ENCODE measurements at regions not wholly inside any gene's neighbourhood (a gene's known extent, or its start where the extent isn't known, plus 50 kb on each side); places are given as distances from the start of the nearest gene placed in this dataset.

DNA sequence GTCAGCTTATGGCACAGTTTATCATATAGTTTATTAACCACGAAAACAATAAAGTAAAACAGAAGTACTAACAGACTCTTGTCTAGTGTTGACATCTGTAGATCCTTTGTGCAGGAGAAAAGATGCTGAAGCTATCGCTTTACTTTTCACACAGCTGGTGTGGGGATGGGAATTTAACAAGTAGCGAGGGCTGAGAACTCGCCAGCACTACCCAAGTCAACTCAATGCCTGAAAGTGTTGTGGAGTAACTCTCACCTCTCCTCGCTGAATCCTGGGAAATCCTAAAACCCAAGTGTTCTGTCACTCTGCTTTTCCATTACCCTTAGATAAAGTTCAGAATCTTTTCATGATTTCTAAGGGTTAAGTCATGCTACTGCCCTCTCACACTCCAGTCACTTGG is 264.2 kb downstream of the BMP4 start:
- Histone ChIP-seq H3K18ac (ENCODE audit: low read length) (no peak overlapping the region), H4K12ac (ENCODE audit: low read depth, low read length) (no peak overlapping the region), H3K4me3 (ENCODE audit: low read depth, low read length) (no peak overlapping the region), H3K79me2 (ENCODE audit: control insufficient read depth, insufficient read depth, low read length, poor library complexity) (no peaks in the 10 kb centered on the region), H3K9ac (ENCODE audit: low read length) (no peak overlapping the region), H3K4ac (ENCODE audit: low read depth, low read length) (no peak overlapping the region), H4K91ac (ENCODE audit: low read depth, low read length) (no peak overlapping the region), H3K4me2 (ENCODE audit: low read length) (no peak overlapping the region), H2AK5ac (ENCODE audit: low read length) (no peak overlapping the region), H2AFZ (ENCODE audit: insufficient read depth, low read length, poor library complexity) (no peak overlapping the region), H3K14ac (ENCODE audit: low read length) (no peak overlapping the region), H4K8ac (ENCODE audit: low read depth, low read length) (no peak overlapping the region), H2BK5ac (ENCODE audit: low read depth, low read length, poor library complexity) (no peak overlapping the region), H3K27ac (ENCODE audit: low read depth, low read length) (no peak overlapping the region), H3K4me1 (ENCODE audit: control insufficient read depth in 1 of 2, insufficient read depth in 2 of 2, low read length in 2 of 2) (no peaks in the 10 kb centered on the region), H2BK120ac (ENCODE audit: insufficient read depth, low read length, poor library complexity) (no peak overlapping the region), H3K23ac (ENCODE audit: low read length) (no peak overlapping the region), H3K36me3 (ENCODE audit: control insufficient read depth in 1 of 2, insufficient read depth in 2 of 2, low read length in 2 of 2) (no peaks in the 10 kb centered on the region), H2BK12ac (ENCODE audit: low read length) (no peak overlapping the region), H3K27me3 (ENCODE audit: insufficient read depth, low read length) (no peaks in the 10 kb centered on the region), H3K9me3 (ENCODE audit: insufficient read depth, low read depth, low read length) (no peaks in the 10 kb centered on the region), H3K79me1 (ENCODE audit: low read length) (no peaks in the 10 kb centered on the region)
- DNase-seq = no peak
- no CpG with 5 or more reads among the region's 5 CpGs for WGBS (ENCODE audit: extremely low coverage, insufficient coverage, insufficient read length)

DNA sequence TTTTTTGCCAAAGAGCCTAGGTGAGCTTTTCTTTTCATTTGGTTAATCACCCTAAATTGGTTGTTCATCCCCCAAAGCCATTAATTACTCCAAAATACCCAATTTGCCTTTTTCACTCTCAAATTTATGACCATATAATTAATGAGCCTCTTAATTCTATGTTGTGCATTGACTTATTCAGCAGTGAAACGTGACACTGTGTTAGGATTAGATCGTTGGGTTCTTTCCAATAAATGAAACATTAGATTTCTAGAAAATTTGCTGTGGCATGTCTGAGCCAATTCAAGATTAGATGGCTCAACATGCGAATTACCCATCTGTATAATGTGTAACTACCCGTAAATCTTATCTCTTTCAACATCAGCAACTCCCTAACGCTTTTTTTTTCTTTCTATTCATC is 273.4 kb downstream of the BMP4 start:
- Histone ChIP-seq H3K18ac (ENCODE audit: low read length) (no peak overlapping the region), H2BK120ac (ENCODE audit: insufficient read depth, low read length, poor library complexity) (no peak overlapping the region), H2AK5ac (ENCODE audit: low read length) (no peak overlapping the region), H3K14ac (ENCODE audit: low read length) (no peak overlapping the region), H4K12ac (ENCODE audit: low read depth, low read length) (no peak overlapping the region), H2BK12ac (ENCODE audit: low read length) (no peak overlapping the region), H2AFZ (ENCODE audit: insufficient read depth, low read length, poor library complexity) (no peak overlapping the region), H3K36me3 (ENCODE audit: control insufficient read depth in 1 of 2, insufficient read depth in 2 of 2, low read length in 2 of 2) (no peaks in the 10 kb centered on the region), H3K9ac (ENCODE audit: low read length) (no peak overlapping the region), H3K27ac (ENCODE audit: low read depth, low read length) (no peak overlapping the region), H3K4me2 (ENCODE audit: low read length) (no peak overlapping the region), H4K8ac (ENCODE audit: low read depth, low read length) (no peak overlapping the region), H2BK5ac (ENCODE audit: low read depth, low read length, poor library complexity) (no peak overlapping the region), H3K23ac (ENCODE audit: low read length) (no peak overlapping the region), H4K91ac (ENCODE audit: low read depth, low read length) (no peak overlapping the region), H3K4ac (ENCODE audit: low read depth, low read length) (no peak overlapping the region), H3K4me3 (ENCODE audit: low read depth, low read length) (no peak overlapping the region), H3K4me1 (ENCODE audit: control insufficient read depth in 1 of 2, insufficient read depth in 2 of 2, low read length in 2 of 2) (no peaks in the 10 kb centered on the region), H3K9me3 (ENCODE audit: insufficient read depth, low read depth, low read length) (peaks cover 2% of the 10 kb centered on the region), H3K79me2 (ENCODE audit: control insufficient read depth, insufficient read depth, low read length, poor library complexity) (no peaks in the 10 kb centered on the region), H3K79me1 (ENCODE audit: low read length) (no peaks in the 10 kb centered on the region), H3K27me3 (ENCODE audit: insufficient read depth, low read length) (no peaks in the 10 kb centered on the region)
- WGBS (ENCODE audit: extremely low coverage, insufficient coverage, insufficient read length) = no CpG with 5 or more reads among the region's 5 CpGs
- no peak for DNase-seq

DNA sequence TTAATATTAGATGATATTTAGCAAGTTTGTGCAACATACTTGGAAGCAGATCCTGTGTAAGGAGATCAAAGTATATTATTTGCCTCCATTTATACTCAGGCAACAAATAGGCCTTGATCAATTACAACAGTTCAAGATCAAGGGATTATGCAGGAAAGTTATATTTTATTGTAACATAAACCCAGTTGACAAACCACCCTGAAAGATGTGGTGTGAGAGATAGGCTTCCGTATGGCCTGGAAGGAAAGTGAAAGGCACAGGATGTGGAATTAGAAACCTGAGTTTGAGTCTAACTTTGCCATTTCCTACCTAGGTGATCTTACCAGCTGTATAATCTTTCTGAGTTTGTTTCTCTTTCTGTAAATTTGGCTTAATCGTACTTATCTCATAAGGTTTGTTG is 284.1 kb downstream of the BMP4 start:
- Histone ChIP-seq H3K27me3 (ENCODE audit: insufficient read depth, low read length) (no peaks in the 10 kb centered on the region), H3K4ac (ENCODE audit: low read depth, low read length) (no peak overlapping the region), H3K14ac (ENCODE audit: low read length) (no peak overlapping the region), H2BK5ac (ENCODE audit: low read depth, low read length, poor library complexity) (no peak overlapping the region), H2BK120ac (ENCODE audit: insufficient read depth, low read length, poor library complexity) (no peak overlapping the region), H4K12ac (ENCODE audit: low read depth, low read length) (no peak overlapping the region), H3K4me1 (ENCODE audit: control insufficient read depth in 1 of 2, insufficient read depth in 2 of 2, low read length in 2 of 2) (no peaks in the 10 kb centered on the region), H2AFZ (ENCODE audit: insufficient read depth, low read length, poor library complexity) (no peak overlapping the region), H3K9ac (ENCODE audit: low read length) (no peak overlapping the region), H3K4me2 (ENCODE audit: low read length) (no peak overlapping the region), H3K36me3 (ENCODE audit: control insufficient read depth in 1 of 2, insufficient read depth in 2 of 2, low read length in 2 of 2) (no peaks in the 10 kb centered on the region), H3K18ac (ENCODE audit: low read length) (no peak overlapping the region), H2AK5ac (ENCODE audit: low read length) (no peak overlapping the region), H4K91ac (ENCODE audit: low read depth, low read length) (no peak overlapping the region), H3K79me2 (ENCODE audit: control insufficient read depth, insufficient read depth, low read length, poor library complexity) (no peaks in the 10 kb centered on the region), H3K27ac (ENCODE audit: low read depth, low read length) (no peak overlapping the region), H3K4me3 (ENCODE audit: low read depth, low read length) (no peak overlapping the region), H3K9me3 (ENCODE audit: insufficient read depth, low read depth, low read length) (no peaks in the 10 kb centered on the region), H3K23ac (ENCODE audit: low read length) (no peak overlapping the region), H2BK12ac (ENCODE audit: low read length) (no peak overlapping the region), H3K79me1 (ENCODE audit: low read length) (no peaks in the 10 kb centered on the region), H4K8ac (ENCODE audit: low read depth, low read length) (no peak overlapping the region)
- DNase-seq = no peak
- WGBS (ENCODE audit: extremely low coverage, insufficient coverage, insufficient read length) = no CpG with 5 or more reads among the region's 2 CpGs

GRCh38 chr14:53670701-53671100 is 285.9 kb downstream of the BMP4 start:
- DNase-seq = peak; percentile 9 to 27
- Histone ChIP-seq H3K27ac (ENCODE audit: low read depth, low read length) (no peak overlapping the region), H2BK12ac (ENCODE audit: low read length) (no peak overlapping the region), H3K14ac (ENCODE audit: low read length) (no peak overlapping the region), H2AK5ac (ENCODE audit: low read length) (no peak overlapping the region), H4K91ac (ENCODE audit: low read depth, low read length) (no peak overlapping the region), H3K4me3 (ENCODE audit: low read depth, low read length) (no peak overlapping the region), H3K79me2 (ENCODE audit: control insufficient read depth, insufficient read depth, low read length, poor library complexity) (no peaks in the 10 kb centered on the region), H3K79me1 (ENCODE audit: low read length) (no peaks in the 10 kb centered on the region), H3K4me1 (ENCODE audit: control insufficient read depth in 1 of 2, insufficient read depth in 2 of 2, low read length in 2 of 2) (no peaks in the 10 kb centered on the region), H3K9me3 (ENCODE audit: insufficient read depth, low read depth, low read length) (no peaks in the 10 kb centered on the region), H2BK120ac (ENCODE audit: insufficient read depth, low read length, poor library complexity) (no peak overlapping the region), H3K27me3 (ENCODE audit: insufficient read depth, low read length) (no peaks in the 10 kb centered on the region), H2AFZ (ENCODE audit: insufficient read depth, low read length, poor library complexity) (no peak overlapping the region), H3K4ac (ENCODE audit: low read depth, low read length) (no peak overlapping the region), H4K8ac (ENCODE audit: low read depth, low read length) (no peak overlapping the region), H2BK5ac (ENCODE audit: low read depth, low read length, poor library complexity) (no peak overlapping the region), H4K12ac (ENCODE audit: low read depth, low read length) (no peak overlapping the region), H3K4me2 (ENCODE audit: low read length) (no peak overlapping the region), H3K23ac (ENCODE audit: low read length) (no peak overlapping the region), H3K18ac (ENCODE audit: low read length) (no peak overlapping the region), H3K9ac (ENCODE audit: low read length) (no peak overlapping the region), H3K36me3 (ENCODE audit: control insufficient read depth in 1 of 2, insufficient read depth in 2 of 2, low read length in 2 of 2) (no peaks in the 10 kb centered on the region)

DNA sequence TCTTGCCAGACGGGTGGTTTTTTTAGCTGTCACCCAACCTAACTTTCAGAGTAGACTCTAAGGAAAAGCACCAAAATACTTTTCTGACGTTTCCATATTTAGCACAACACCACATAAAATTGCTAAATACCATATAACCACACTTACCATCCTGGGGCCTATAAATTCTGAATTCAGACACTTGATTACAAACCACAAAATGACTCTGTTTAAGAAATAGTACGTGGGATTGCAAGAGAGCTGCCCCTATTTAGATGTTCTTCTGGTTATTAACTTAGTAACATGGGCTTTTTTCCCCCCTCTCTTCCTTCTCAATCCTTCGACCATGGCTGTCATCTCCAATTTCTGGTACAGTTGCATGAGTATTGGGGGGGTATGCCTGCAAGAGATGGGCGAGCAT is 287.7 kb downstream of the BMP4 start:
- no peak overlapping the region for H3K4ac ChIP-seq (ENCODE audit: low read depth, low read length)
- H3K79me1 ChIP-seq (ENCODE audit: low read length) = no peaks in the 10 kb centered on the region
- H3K23ac ChIP-seq (ENCODE audit: low read length) = no peak overlapping the region
- no peak overlapping the region for H3K9ac ChIP-seq (ENCODE audit: low read length)
- no peak overlapping the region for H2AK5ac ChIP-seq (ENCODE audit: low read length)
- no peaks in the 10 kb centered on the region for H3K36me3 ChIP-seq (ENCODE audit: control insufficient read depth in 1 of 2, insufficient read depth in 2 of 2, low read length in 2 of 2)
- no peak overlapping the region for H2BK12ac ChIP-seq (ENCODE audit: low read length)
- no peak overlapping the region for H4K12ac ChIP-seq (ENCODE audit: low read depth, low read length)
- H2BK5ac ChIP-seq (ENCODE audit: low read depth, low read length, poor library complexity) = no peak overlapping the region
- no peaks in the 10 kb centered on the region for H3K9me3 ChIP-seq (ENCODE audit: insufficient read depth, low read depth, low read length)
- no peak for DNase-seq
- no peak overlapping the region for H3K14ac ChIP-seq (ENCODE audit: low read length)
- no peak overlapping the region for H4K91ac ChIP-seq (ENCODE audit: low read depth, low read length)
- H3K27ac ChIP-seq (ENCODE audit: low read depth, low read length) = no peak overlapping the region
- H3K4me2 ChIP-seq (ENCODE audit: low read length) = no peak overlapping the region
- H2AFZ ChIP-seq (ENCODE audit: insufficient read depth, low read length, poor library complexity) = no peak overlapping the region
- H3K18ac ChIP-seq (ENCODE audit: low read length) = no peak overlapping the region
- H4K8ac ChIP-seq (ENCODE audit: low read depth, low read length) = no peak overlapping the region
- H3K27me3 ChIP-seq (ENCODE audit: insufficient read depth, low read length) = no peaks in the 10 kb centered on the region
- no peak overlapping the region for H3K4me3 ChIP-seq (ENCODE audit: low read depth, low read length)
- no peaks in the 10 kb centered on the region for H3K79me2 ChIP-seq (ENCODE audit: control insufficient read depth, insufficient read depth, low read length, poor library complexity)
- H2BK120ac ChIP-seq (ENCODE audit: insufficient read depth, low read length, poor library complexity) = no peak overlapping the region
- no CpG with 5 or more reads among the region's 5 CpGs for WGBS (ENCODE audit: extremely low coverage, insufficient coverage, insufficient read length)
- H3K4me1 ChIP-seq (ENCODE audit: control insufficient read depth in 1 of 2, insufficient read depth in 2 of 2, low read length in 2 of 2) = no peaks in the 10 kb centered on the region
